CD14-positive monocyte (primary cell): ENCODE measurements at regions not wholly inside any gene's neighbourhood (a gene's known extent, or its start where the extent isn't known, plus 50 kb on each side); places are given as distances from the start of the nearest gene placed in this dataset.

ENCODE experiments used
- DNase-seq, 3 donors: peaks; one replicate each; pipeline ENCODE4 v3.0.0-alpha.2; 2011 to 2022
- H2AFZ ChIP-seq: 2 replicates; pipeline ENCODE4 v1.6.0; 2012; ENCODE audit warnings: mild to moderate bottlenecking, low read depth, low read length, inconsistent platforms; ENCODE audit not compliant: insufficient read depth, poor library complexity, severe bottlenecking
- H3K27ac ChIP-seq, 2 donors: 1 replicate in 1 of 2; 2 replicates in 1 of 2; pipeline ENCODE4 v1.5.1; 2012 to 2013; ENCODE audit warnings: low read length in 2 of 2, control low read depth in 1 of 2, inconsistent platforms in 1 of 2, low read depth in 1 of 2, mild to moderate bottlenecking in 1 of 2
- H3K27me3 ChIP-seq, 2 donors: one replicate each; pipeline versions ENCODE4 v1.6.0 to v1.6.1; 2011 to 2013; ENCODE audit warnings: low read length in 2 of 2; ENCODE audit not compliant: control insufficient read depth in 2 of 2, insufficient read depth in 2 of 2
- H3K36me3 ChIP-seq, 2 donors: replicated peaks in 1 of 2; 1 replicate in 1 of 2; 2 replicates in 1 of 2; pipeline versions ENCODE4 v1.5.1 to v1.6.1; 2012 to 2013; ENCODE audit warnings: low read length in 2 of 2, control low read depth in 1 of 2, inconsistent platforms in 1 of 2, mild to moderate bottlenecking in 1 of 2; ENCODE audit not compliant: insufficient read depth in 2 of 2, control insufficient read depth in 1 of 2
- H3K4me1 ChIP-seq, 2 donors: 1 replicate in 1 of 2; 2 replicates in 1 of 2; pipeline versions ENCODE4 v1.5.1 to v1.6.1; 2012 to 2013; ENCODE audit warnings: low read length in 2 of 2, control low read depth in 1 of 2, inconsistent platforms in 1 of 2, mild to moderate bottlenecking in 1 of 2, moderate library complexity in 1 of 2; ENCODE audit not compliant: insufficient read depth in 2 of 2, control insufficient read depth in 1 of 2
- H3K4me2 ChIP-seq: replicated peaks from 2 replicates; pipeline ENCODE3; 2012; ENCODE audit warnings: low read length, moderate library complexity, mild to moderate bottlenecking; ENCODE audit not compliant: poor library complexity, severe bottlenecking; ENCODE audit errors: extremely low read depth
- H3K4me3 ChIP-seq, 3 experiments: fragments of 200-600 bp in 1 of 3; sonication (generic) in 1 of 3; replicated peaks in 1 of 3; 1 replicate in 2 of 3; 2 replicates in 1 of 3; pipeline ENCODE4 v1.5.1; 2011 to 2013; ENCODE audit warnings: low read length in 3 of 3, mild to moderate bottlenecking in 3 of 3, control low read depth in 2 of 3, low read depth in 2 of 3, inconsistent platforms in 1 of 3, moderate library complexity in 1 of 3
- H3K79me2 ChIP-seq: 2 replicates; pipeline ENCODE4 v1.6.0; 2012; ENCODE audit warnings: mild to moderate bottlenecking, control low read depth, inconsistent platforms, low read length, moderate library complexity; ENCODE audit not compliant: insufficient read depth
- H3K9ac ChIP-seq: 2 replicates; pipeline ENCODE4 v1.6.0; 2017; ENCODE audit warnings: low read length, mild to moderate bottlenecking; ENCODE audit not compliant: insufficient read depth, poor library complexity, severe bottlenecking
- H3K9me3 ChIP-seq, 2 donors: replicated peaks in 1 of 2; 1 replicate in 1 of 2; 2 replicates in 1 of 2; pipeline versions ENCODE4 v1.5.1 to v1.6.1; 2012 to 2013; ENCODE audit warnings: low read length in 2 of 2, control low read depth in 1 of 2; ENCODE audit not compliant: control insufficient read depth in 1 of 2, insufficient read depth in 1 of 2
- H4K20me1 ChIP-seq: 2 replicates; pipeline ENCODE4 v1.6.0; 2012; ENCODE audit warnings: mild to moderate bottlenecking, low read length, control low read depth, moderate library complexity; ENCODE audit not compliant: insufficient read depth
- H3K27ac Mint-ChIP-seq, 7 donors: one replicate each; pipeline ENCODE4 v1.8.0; 2020; ENCODE audit warnings: mild to moderate bottlenecking in 7 of 7, mixed read lengths in 7 of 7, moderate library complexity in 6 of 7, inconsistent platforms in 2 of 7
- H3K27me3 Mint-ChIP-seq, 3 donors: one replicate each; pipeline ENCODE4 v1.8.0; 2021 to 2022; ENCODE audit warnings: low read depth in 3 of 3, mild to moderate bottlenecking in 3 of 3, mixed read lengths in 3 of 3, moderate library complexity in 3 of 3, inconsistent platforms in 1 of 3
- H3K36me3 Mint-ChIP-seq, 2 donors: one replicate each; pipeline ENCODE4 v1.8.0; 2020; ENCODE audit warnings: mixed read lengths in 2 of 2, inconsistent platforms in 1 of 2, mild to moderate bottlenecking in 1 of 2
- H3K4me1 Mint-ChIP-seq: one replicate; pipeline ENCODE4 v1.8.0; 2020; ENCODE audit warnings: mild to moderate bottlenecking, mixed read lengths
- H3K4me3 Mint-ChIP-seq, 2 donors: one replicate each; pipeline ENCODE4 v1.8.0; 2020; ENCODE audit warnings: mild to moderate bottlenecking in 2 of 2, mixed read lengths in 2 of 2, moderate library complexity in 1 of 2
- H3K9me3 Mint-ChIP-seq, 7 donors: one replicate each; pipeline ENCODE4 v1.8.0; 2020 to 2022; ENCODE audit warnings: mixed read lengths in 7 of 7, mild to moderate bottlenecking in 6 of 7, moderate library complexity in 6 of 7, inconsistent platforms in 2 of 7
- CTCF ChIP-seq: fragments of 200-600 bp; IDR thresholded peaks from one replicate; pipeline ENCODE4 v1.8.0; 2022; ENCODE audit warnings: antibody characterized with exemption, mild to moderate bottlenecking
- WGBS: methylation state at CpG from one replicate; pipeline ENCODE4 v1.1.5; 2013; ENCODE audit warnings: missing lambda C conversion rate; ENCODE audit not compliant: insufficient coverage; 5-methylcytosine and 5-hydroxymethylcytosine counted together
- intact Hi-C, 2 donors: fragments of 100-400 bp; cut with micrococcal nuclease; formaldehyde crosslinking; loops; one replicate each; pipeline versions ENCODE4 v1.15.0 to v1.15.1; 2023

DNA sequence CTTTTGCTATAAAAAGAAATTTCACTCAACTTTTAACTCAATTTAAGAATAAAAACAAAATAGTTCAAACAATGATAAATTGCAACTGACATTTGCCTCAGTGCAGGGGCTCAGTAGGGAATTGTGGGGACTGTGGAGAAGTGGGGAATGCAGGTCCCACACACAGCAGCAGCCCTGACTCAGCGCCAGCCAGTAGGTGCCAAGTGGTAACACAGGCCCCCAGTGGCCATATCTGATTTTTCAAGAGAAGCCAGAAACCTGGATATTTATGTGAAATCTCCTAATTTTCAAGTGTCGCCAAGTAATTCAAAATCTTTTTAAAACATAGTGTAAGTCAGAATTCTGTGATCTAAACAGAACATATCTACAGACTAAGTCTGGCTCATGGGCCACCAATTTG is 186.3 kb downstream of the EN1 start:
- H3K4me1 ChIP-seq = no peaks in the 10 kb centered on the region
- H3K36me3 Mint-ChIP-seq = no peaks in the 10 kb centered on the region
- no peak for TF ChIP-seq CTCF
- no peak overlapping the region for H3K9ac ChIP-seq
- no peaks in the 10 kb centered on the region for H3K4me1 Mint-ChIP-seq
- peaks cover 0 to 2% (median 2%) of the 10 kb centered on the region in 3 donors for H3K27me3 Mint-ChIP-seq
- no peaks in the 10 kb centered on the region for H3K9me3 ChIP-seq
- H3K27me3 ChIP-seq = no peaks in the 10 kb centered on the region
- no peak overlapping the region for H3K27ac Mint-ChIP-seq
- no peak overlapping the region for H3K4me2 ChIP-seq
- no peaks in the 10 kb centered on the region for H4K20me1 ChIP-seq
- no peak overlapping the region for H3K27ac ChIP-seq
- 80% methylated on average over 1 of the region's 2 CpGs for WGBS
- no peaks in the 10 kb centered on the region for H3K36me3 ChIP-seq
- H3K9me3 Mint-ChIP-seq = peaks cover 0 to 5% (median 0%) of the 10 kb centered on the region in 7 donors
- intact Hi-C loops = no loop called here
- H3K79me2 ChIP-seq = no peaks in the 10 kb centered on the region
- no peak for DNase-seq
- no peak overlapping the region for H3K4me3 Mint-ChIP-seq
- H2AFZ ChIP-seq = no peak overlapping the region
- no peak overlapping the region for H3K4me3 ChIP-seq

GRCh38 chr2:118658596-118659198 is 188.8 kb downstream of the EN1 start:
- Histone ChIP-seq H3K79me2 (no peaks in the 10 kb centered on the region), H2AFZ (no peak overlapping the region), H3K27me3 (no peaks in the 10 kb centered on the region), H3K9me3 (no peaks in the 10 kb centered on the region), H4K20me1 (no peaks in the 10 kb centered on the region), H3K4me2 (no peak overlapping the region), H3K36me3 (no peaks in the 10 kb centered on the region), H3K9ac (no peak overlapping the region), H3K27ac (no peak overlapping the region), H3K4me3 (no peak overlapping the region), H3K4me1 (no peaks in the 10 kb centered on the region)
- no peak for TF ChIP-seq CTCF
- no peak overlapping the region for H3K4me3 Mint-ChIP-seq
- DNase-seq = no peak
- no peaks in the 10 kb centered on the region for H3K36me3 Mint-ChIP-seq
- peaks cover 0 to 4% (median 0%) of the 10 kb centered on the region in 3 donors for H3K27me3 Mint-ChIP-seq
- H3K4me1 Mint-ChIP-seq = no peaks in the 10 kb centered on the region
- intact Hi-C loops = no loop called here
- no peak overlapping the region for H3K27ac Mint-ChIP-seq
- H3K9me3 Mint-ChIP-seq = peaks cover 0 to 2% (median 0%) of the 10 kb centered on the region in 7 donors
- no CpG with 5 or more reads among the region's 3 CpGs for WGBS
